Osteoblast (primary cell): ENCODE measurements at regions not wholly inside any gene's neighbourhood (a gene's known extent, or its start where the extent isn't known, plus 50 kb on each side); places are given as distances from the start of the nearest gene placed in this dataset.

Experiments used
- DNase-seq: peaks from one replicate; pipeline ENCODE4 v3.0.0; 2011; ENCODE audit warnings: low spot score, mixed read lengths; ENCODE audit not compliant: insufficient read length; ENCODE audit errors: missing footprints
- H2AFZ ChIP-seq: 2 replicates; pipeline ENCODE4 v1.6.0; 2011; ENCODE audit warnings: mild to moderate bottlenecking, low read length
- H3K27ac ChIP-seq: 2 replicates; pipeline ENCODE4 v1.5.1; 2011; ENCODE audit warnings: mild to moderate bottlenecking, low read depth, low read length, moderate library complexity
- H3K27me3 ChIP-seq: 2 replicates; pipeline ENCODE4 v1.6.0; 2012; ENCODE audit warnings: mild to moderate bottlenecking, control low read depth, inconsistent platforms, low read length, moderate library complexity; ENCODE audit not compliant: insufficient read depth
- H3K36me3 ChIP-seq: 2 replicates; pipeline ENCODE4 v1.5.1; 2011; ENCODE audit warnings: mild to moderate bottlenecking, low read length, control low read depth, moderate library complexity; ENCODE audit not compliant: insufficient read depth
- H3K4me1 ChIP-seq: 2 replicates; pipeline ENCODE4 v1.5.1; 2011; ENCODE audit warnings: mild to moderate bottlenecking, low read length, control low read depth, moderate library complexity; ENCODE audit not compliant: insufficient read depth
- H3K4me2 ChIP-seq: 2 replicates; pipeline ENCODE4 v1.6.0; 2011; ENCODE audit warnings: mild to moderate bottlenecking, low read length; ENCODE audit not compliant: insufficient read depth
- H3K4me3 ChIP-seq: fragments of 200-600 bp; sonication (generic); 3 replicates; pipeline ENCODE4 v1.5.1; 2012; ENCODE audit warnings: mild to moderate bottlenecking, low read length, inconsistent platforms; ENCODE audit not compliant: insufficient read depth
- H3K79me2 ChIP-seq: 2 replicates; pipeline ENCODE4 v1.6.0; 2012; ENCODE audit warnings: mild to moderate bottlenecking, low read length, control low read depth, inconsistent platforms; ENCODE audit not compliant: insufficient read depth
- H3K9me3 ChIP-seq: 2 replicates; pipeline ENCODE4 v1.5.1; 2011; ENCODE audit warnings: low read depth, low read length, control low read depth
- H4K20me1 ChIP-seq: 2 replicates; pipeline ENCODE4 v1.6.0; 2012; ENCODE audit warnings: mild to moderate bottlenecking, low read length, control low read depth; ENCODE audit not compliant: insufficient read depth
- TF ChIP-seq, protein P1 (sequence below): IDR thresholded peaks from 2 replicates; pipeline ENCODE4 v1.5.1; 2011; ENCODE audit warnings: mild to moderate bottlenecking, low read depth, low read length, moderate library complexity; ENCODE audit errors: extremely low read depth

DNA sequence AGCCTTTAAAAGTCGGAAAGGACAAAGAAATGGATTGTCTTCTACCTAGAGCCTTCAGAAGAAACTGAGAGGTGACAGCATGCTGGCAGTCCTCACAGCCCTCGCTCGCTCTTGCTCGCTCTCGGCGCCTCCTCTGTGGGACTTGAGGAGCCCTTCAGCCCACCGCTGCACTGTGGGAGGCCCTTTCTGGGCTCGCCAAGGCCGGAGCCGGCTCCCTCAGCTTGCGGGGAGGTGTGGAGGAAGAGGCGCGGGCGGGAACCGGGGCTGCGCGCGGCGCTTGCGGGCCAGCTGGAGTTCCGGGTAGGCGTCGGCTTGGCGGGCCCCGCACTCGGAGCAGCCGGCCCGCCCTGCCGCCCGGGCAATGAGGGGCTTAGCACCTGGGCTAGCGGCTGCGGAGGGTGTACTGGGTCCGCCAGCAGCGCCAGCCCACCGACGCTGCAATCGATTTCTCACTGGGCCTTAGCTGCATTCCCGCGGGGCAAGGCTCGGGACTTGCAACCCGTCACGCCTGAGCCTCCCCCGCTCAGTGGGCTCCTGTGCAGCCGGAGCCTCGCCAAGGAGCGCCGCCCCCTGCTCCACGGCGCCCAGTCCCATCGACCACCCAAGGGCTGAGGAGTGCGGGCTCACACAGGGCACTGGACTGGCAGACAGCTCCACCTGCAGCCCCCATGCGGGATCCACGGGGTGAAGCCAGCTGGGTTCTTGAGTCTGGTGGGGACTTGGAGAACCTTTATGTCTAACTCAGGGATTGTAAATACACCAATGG, 953.8 kb upstream of the GBE1 start:
- no peaks in the 10 kb centered on the region for H3K9me3 ChIP-seq
- H3K4me3 ChIP-seq, result no peak overlapping the region
- H3K79me2 ChIP-seq, result no peaks in the 10 kb centered on the region
- no peak overlapping the region for H3K27ac ChIP-seq
- H3K4me1 ChIP-seq, result no peaks in the 10 kb centered on the region
- TF ChIP-seq, protein P1, sequence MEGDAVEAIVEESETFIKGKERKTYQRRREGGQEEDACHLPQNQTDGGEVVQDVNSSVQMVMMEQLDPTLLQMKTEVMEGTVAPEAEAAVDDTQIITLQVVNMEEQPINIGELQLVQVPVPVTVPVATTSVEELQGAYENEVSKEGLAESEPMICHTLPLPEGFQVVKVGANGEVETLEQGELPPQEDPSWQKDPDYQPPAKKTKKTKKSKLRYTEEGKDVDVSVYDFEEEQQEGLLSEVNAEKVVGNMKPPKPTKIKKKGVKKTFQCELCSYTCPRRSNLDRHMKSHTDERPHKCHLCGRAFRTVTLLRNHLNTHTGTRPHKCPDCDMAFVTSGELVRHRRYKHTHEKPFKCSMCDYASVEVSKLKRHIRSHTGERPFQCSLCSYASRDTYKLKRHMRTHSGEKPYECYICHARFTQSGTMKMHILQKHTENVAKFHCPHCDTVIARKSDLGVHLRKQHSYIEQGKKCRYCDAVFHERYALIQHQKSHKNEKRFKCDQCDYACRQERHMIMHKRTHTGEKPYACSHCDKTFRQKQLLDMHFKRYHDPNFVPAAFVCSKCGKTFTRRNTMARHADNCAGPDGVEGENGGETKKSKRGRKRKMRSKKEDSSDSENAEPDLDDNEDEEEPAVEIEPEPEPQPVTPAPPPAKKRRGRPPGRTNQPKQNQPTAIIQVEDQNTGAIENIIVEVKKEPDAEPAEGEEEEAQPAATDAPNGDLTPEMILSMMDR, result no peak
- DNase-seq, result no peak
- no peaks in the 10 kb centered on the region for H4K20me1 ChIP-seq
- no peaks in the 10 kb centered on the region for H3K36me3 ChIP-seq
- H3K27me3 ChIP-seq, result no peaks in the 10 kb centered on the region
- H2AFZ ChIP-seq, result no peak overlapping the region
- H3K4me2 ChIP-seq, result no peak overlapping the region

DNA sequence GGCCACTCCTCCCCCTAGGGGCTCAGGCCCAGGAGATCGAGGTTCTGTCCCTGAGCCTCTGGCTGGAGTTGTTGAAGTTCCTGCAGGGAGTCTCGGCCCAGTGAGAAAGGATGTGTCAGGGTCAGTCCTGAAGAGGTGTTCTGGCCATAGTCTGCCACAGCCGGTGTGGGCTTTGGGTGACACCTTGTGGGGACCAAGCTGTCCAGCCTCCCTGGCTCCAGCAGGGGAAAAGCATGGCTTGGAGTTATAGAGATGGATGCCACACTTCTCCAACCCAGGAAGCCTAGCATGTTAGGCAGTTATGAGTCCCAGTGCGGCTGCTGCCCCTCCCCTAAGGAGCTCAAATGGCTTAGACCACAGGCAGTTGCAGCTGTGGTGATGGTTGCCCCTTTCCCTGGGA, 945.6 kb upstream of the GBE1 start:
- no peaks in the 10 kb centered on the region for H3K27me3 ChIP-seq
- no peak overlapping the region for H3K4me2 ChIP-seq
- no peaks in the 10 kb centered on the region for H3K4me1 ChIP-seq
- H3K4me3 ChIP-seq, result no peak overlapping the region
- DNase-seq, result no peak
- H3K79me2 ChIP-seq, result no peaks in the 10 kb centered on the region
- TF ChIP-seq, protein P1, result no peak
- no peak overlapping the region for H3K27ac ChIP-seq
- no peaks in the 10 kb centered on the region for H4K20me1 ChIP-seq
- no peaks in the 10 kb centered on the region for H3K36me3 ChIP-seq
- no peak overlapping the region for H2AFZ ChIP-seq
- H3K9me3 ChIP-seq, result peaks cover 3% of the 10 kb centered on the region

GRCh38 chr3:82685761-82686160, 924.3 kb upstream of the GBE1 start:
- Histone ChIP-seq H3K27ac (no peak overlapping the region), H3K36me3 (no peaks in the 10 kb centered on the region), H3K27me3 (no peaks in the 10 kb centered on the region), H3K4me1 (no peaks in the 10 kb centered on the region), H2AFZ (no peak overlapping the region), H4K20me1 (no peaks in the 10 kb centered on the region), H3K79me2 (no peaks in the 10 kb centered on the region), H3K4me2 (no peak overlapping the region), H3K9me3 (no peaks in the 10 kb centered on the region), H3K4me3 (no peak overlapping the region)
- DNase-seq, result no peak
- TF ChIP-seq, protein P1, result no peak

GRCh38 chr3:82676356-82677026, 915.0 kb upstream of the GBE1 start:
- DNase-seq, result no peak
- Histone ChIP-seq H3K4me2 (no peak overlapping the region), H3K27me3 (no peaks in the 10 kb centered on the region), H3K4me3 (no peak overlapping the region), H3K4me1 (no peaks in the 10 kb centered on the region), H3K79me2 (no peaks in the 10 kb centered on the region), H4K20me1 (no peaks in the 10 kb centered on the region), H2AFZ (no peak overlapping the region), H3K27ac (no peak overlapping the region), H3K36me3 (no peaks in the 10 kb centered on the region), H3K9me3 (no peaks in the 10 kb centered on the region)
- TF ChIP-seq, protein P1, result no peak
